HG03354 (cell line): ENCODE measurements at regions not wholly inside any gene's neighbourhood (a gene's known extent, or its start where the extent isn't known, plus 50 kb on each side); places are given as distances from the start of the nearest gene placed in this dataset.
"Not testable (repeated sequence)": the region's sequence is repeated elsewhere in the genome, so short reads cannot be mapped to it uniquely, and the experiment has no call there.

Experiments
- ATAC-seq: cut with Tn5 transposase; IDR thresholded peaks from one replicate; pipeline ENCODE4 v1.9.1; 2021; ENCODE audit warnings: mild to moderate bottlenecking; ENCODE audit not compliant: unreplicated experiment, poor library complexity, severe bottlenecking

GRCh38 chr6:144353871-144354314, 68.8 kb downstream of the UTRN start:
- peak; percentile 59 for ATAC-seq

DNA sequence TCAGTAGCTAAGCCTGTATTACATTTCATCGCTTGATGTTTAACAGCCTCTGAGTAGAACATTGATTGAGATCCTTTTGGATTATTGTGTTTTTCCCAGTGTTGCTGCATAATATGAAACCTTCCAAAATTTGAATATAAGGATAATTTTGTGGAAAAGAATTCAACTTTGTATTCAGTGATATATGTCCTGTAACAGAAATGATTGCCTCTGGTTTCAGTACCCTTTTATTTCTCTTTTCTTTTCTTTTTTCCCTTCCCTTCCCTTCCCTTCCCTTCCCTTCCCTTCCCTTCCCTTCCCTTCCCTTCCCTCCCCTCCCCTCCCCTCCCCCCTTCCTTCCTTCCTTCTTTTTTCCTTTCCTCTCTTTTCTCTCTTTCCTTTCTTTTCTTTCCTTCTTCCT, 74.6 kb downstream of the UTRN start:
- no peak for ATAC-seq

DNA sequence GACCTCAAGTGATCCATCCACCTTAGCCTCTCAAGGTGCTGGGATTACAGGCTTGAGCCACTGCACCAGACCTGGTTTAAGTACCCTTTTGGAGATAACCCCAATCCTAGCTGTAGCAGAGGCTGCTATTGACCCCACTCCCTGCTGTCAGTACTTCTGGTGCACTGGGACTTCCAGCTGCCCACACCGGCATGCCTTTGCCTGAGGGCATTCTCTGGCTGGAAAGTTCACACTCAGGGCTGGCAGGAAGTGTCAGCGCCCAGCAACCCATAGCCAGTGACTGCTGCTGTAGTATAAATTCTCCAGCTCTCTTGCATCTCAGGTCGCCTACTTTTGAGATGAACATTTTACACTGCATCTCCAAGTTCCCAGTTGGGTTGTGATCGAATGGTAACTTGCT, 75.3 kb downstream of the UTRN start:
- no peak for ATAC-seq

- ATAC-seq: no peak
Observed at GRCh38 chr6:144361016-144361415, 75.9 kb downstream of the UTRN start.

GRCh38 chr6:144362042-144363018, 77.2 kb downstream of the UTRN start:
- ATAC-seq: no peak

GRCh38 chr6:144364208-144364720, 79.1 kb downstream of the UTRN start:
- no peak for ATAC-seq

DNA sequence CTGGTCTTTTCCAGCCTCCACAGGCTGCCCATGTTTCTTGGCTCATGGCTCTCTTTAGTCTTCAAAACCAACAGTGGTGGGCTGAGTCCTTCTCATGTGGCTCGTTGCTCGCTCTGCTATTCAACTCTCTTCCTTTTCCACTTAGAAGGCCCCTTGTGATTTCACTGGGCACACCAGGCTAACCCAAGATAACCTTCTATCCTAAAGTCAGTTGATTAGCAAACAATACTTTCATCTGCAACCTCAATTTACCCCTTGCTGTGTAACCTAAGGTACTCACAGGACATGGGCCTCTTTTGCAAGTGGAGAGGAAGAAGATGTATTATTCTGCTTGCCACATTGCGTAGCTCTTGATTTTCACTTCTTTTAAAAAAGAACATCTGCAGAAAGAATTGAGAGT, 79.6 kb downstream of the UTRN start:
- no peak for ATAC-seq

GRCh38 chr6:144365271-144365670, 80.1 kb downstream of the UTRN start:
- no peak for ATAC-seq

- ATAC-seq: not testable (repeated sequence)
Observed at GRCh38 chr6:144369696-144370095, 84.6 kb downstream of the UTRN start.

DNA sequence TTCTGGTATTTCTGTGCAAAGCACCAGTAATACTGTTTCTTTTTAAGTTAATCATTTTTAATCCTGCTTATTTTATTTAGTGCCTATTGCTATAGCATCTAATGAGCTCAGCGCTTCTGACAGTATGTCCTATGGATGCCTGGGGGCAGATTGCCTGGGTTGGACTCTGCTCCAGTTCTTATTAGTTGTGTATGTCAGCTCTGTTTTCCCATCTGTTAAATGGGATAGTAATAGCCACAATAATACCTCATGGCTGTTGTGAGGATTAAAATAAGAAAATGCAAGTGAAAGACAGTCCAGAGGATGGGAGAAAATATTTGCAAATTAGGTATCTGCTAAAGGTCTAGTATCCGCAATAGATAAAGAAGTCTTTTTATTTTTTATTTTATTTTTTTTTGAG, 87.0 kb downstream of the UTRN start:
- no peak for ATAC-seq

DNA sequence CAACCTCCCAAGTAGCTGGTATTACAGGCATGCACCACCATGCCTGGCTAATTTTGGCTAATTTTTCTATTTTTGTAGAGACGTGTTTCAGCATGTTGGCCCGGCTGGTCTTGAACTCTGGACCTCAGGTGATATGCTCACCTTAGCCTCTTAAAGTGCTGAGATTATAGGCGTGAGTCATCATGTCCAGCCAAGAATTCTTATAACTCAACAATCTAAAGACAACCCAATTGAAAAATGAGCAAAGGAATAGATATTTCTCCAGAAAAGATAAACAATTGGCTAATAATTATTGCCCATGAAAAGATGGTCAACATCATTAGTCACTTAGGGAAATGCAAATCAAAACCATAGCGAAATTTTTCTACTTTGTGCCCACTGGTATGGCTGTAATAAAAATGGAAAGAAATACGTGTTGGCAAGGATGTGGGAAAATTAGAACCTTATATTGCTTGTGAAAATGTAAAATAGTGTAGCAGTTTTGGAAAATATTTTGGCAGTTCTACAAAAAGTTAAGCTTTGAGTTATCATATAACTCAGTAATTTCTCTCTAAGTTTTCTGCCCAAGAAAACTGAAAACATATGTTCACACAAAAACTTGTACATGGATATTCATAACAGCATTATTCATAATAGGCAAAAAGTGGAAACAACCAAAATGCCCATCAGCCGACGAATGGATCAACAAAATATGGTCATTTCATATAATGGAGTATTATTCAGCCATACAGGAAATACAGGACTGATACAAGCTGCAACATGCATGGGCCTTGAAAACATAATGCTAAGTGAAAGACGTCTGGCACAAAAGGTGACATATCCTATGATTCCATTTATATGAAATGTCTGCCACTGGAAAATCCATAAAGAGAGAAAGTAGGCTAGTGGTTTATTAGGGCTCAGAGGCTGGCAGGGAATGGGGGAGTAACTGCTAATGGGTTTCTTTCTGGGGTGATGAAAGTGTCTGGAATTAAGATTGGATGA, 87.8 kb downstream of the UTRN start:
- ATAC-seq: no peak

DNA sequence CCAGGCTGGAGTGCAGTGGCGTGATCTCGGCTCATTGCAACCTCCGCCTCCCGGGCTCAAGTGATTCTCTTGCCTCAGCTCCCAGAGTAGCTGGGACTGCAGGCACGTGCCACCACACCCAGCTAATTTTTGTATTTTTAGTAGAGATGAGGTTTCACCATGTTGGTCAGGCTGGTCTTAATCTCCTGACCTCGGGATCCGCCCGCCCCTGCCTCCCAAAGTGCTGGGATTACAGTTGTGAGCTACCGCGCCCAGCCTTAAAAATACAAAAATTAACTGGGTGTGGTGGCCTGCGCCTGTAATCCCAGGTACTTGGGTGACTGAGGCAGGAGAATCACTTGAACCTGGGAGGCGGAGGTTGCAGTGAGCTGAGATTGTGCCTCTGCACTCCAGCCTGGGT, 89.4 kb downstream of the UTRN start:
- ATAC-seq: not testable (repeated sequence)

GRCh38 chr6:144377586-144378210, 92.6 kb downstream of the UTRN start:
- ATAC-seq: no peak

DNA sequence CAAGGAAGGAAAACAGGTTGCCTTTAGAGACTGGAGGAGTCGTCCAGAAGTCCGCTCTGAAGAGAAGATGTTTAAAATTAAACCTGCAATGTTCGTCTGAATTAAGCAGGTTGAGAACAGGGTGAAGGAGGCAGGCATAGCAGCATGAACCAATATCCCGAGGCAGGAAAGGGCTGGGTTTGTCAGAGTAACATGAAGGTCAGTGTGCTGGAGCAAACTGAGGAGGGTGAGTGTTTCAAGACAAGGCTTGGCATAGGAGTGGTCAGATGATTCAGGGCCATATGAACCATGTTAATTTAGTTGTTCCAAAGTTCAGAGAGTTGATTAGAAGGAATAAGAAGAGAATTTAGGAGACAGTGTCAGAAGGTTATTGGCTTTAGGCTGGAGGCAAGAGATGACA, 93.3 kb downstream of the UTRN start:
- no peak for ATAC-seq

GRCh38 chr6:144379356-144379755, 94.2 kb downstream of the UTRN start:
- no peak for ATAC-seq

- ATAC-seq: not testable (repeated sequence)
Observed at GRCh38 chr6:144381499-144381898, 96.4 kb downstream of the UTRN start.

GRCh38 chr6:144383336-144383735, 98.2 kb downstream of the UTRN start:
- ATAC-seq: no peak

GRCh38 chr6:144384427-144384826, 99.3 kb downstream of the UTRN start:
- ATAC-seq: no peak

DNA sequence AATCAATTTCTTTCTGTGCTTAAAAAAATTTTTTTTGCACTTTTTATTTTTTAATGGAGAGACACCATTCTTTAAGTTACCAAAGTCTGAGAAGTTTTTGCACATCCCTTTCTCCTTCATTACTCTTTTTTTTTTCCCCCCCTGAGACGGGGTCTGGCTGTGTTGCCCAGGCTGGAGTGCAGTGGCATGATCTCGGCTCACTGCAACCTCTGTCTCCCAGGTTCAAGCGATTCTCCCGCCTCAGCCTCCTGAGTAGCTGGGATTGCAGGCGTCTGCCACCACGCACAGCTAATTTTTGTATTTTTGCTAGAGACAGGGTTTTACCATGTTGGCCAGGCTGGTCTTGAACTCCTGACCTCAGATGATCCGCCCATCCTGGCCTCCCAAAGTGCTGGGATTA, 104.3 kb downstream of the UTRN start:
- not testable (repeated sequence) for ATAC-seq

DNA sequence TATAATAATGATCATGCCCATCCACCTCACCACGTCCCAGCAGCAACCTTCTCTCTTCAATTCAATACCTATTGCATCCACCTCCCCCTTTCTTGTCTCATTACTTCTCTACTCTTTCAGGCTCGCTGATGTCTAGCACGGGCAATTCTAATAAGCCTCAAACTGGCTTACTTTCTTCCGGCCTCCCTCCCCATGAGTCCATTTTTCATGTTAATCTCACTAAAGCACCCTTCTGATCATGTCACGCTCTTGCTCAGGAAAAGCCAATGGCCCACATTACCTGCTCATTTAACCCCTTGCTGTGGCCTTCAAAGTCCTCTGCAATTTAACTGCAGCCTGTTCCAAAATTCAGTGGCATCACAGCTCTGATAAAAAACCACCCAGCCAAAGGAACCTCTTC, 105.1 kb downstream of the UTRN start:
- no peak for ATAC-seq
